IMR-90 (cell line): ENCODE measurements at regions not wholly inside any gene's neighbourhood (a gene's known extent, or its start where the extent isn't known, plus 50 kb on each side); places are given as distances from the start of the nearest gene placed in this dataset.

Source experiments
- CTCF ChIP-seq: conservative IDR thresholded peaks from 2 replicates; pipeline ENCODE4 v1.5.1; 2012; ENCODE audit warnings: mild to moderate bottlenecking, low read depth, low read length, improper control_type of control experiment
- MAFK ChIP-seq: IDR thresholded peaks from 2 replicates; pipeline ENCODE4 v1.6.1; 2012; ENCODE audit warnings: low read depth, low read length, improper control_type of control experiment
- MXI1 ChIP-seq: IDR thresholded peaks from 2 replicates; pipeline ENCODE4 v1.6.1; 2012; ENCODE audit warnings: low read depth, mild to moderate bottlenecking, low read length, moderate library complexity, borderline replicate concordance
- NFE2L2 ChIP-seq: fragments of 150-350 bp; IDR thresholded peaks from 2 replicates; pipeline ENCODE4 v1.6.1; 2016; ENCODE audit warnings: low read depth, mild to moderate bottlenecking, low read length
- POLR2A ChIP-seq: IDR thresholded peaks from 2 replicates; pipeline ENCODE4 v1.6.1; 2012; ENCODE audit warnings: mild to moderate bottlenecking, low read depth, low read length
- RAD21 ChIP-seq: IDR thresholded peaks from 2 replicates; pipeline ENCODE4 v1.6.1; 2012; ENCODE audit warnings: low read length, improper control_type of control experiment

- TF ChIP-seq CTCF = peak; percentile 64
- TF ChIP-seq MAFK = no peak
- TF ChIP-seq POLR2A = no peak
- TF ChIP-seq NFE2L2 = no peak
- TF ChIP-seq MXI1 = no peak
- TF ChIP-seq RAD21 = peak; percentile 62
Measured at GRCh38 chr15:39125904-39126303, 455.0 kb upstream of the THBS1 start.
